Endothelial cell (in vitro differentiated cells): ENCODE measurements at regions not wholly inside any gene's neighbourhood (a gene's known extent, or its start where the extent isn't known, plus 50 kb on each side); places are given as distances from the start of the nearest gene placed in this dataset.
"Not testable (repeated sequence)": the region's sequence is repeated elsewhere in the genome, so short reads cannot be mapped to it uniquely, and the experiment has no call there.

Experiments used
- DNase-seq: peaks from one replicate; pipeline ENCODE4 v3.0.0; 2021; ENCODE audit warnings: low spot score
- H3K27ac Mint-ChIP-seq: one replicate; pipeline ENCODE4 v1.8.0; 2021; ENCODE audit warnings: mixed read lengths, inconsistent platforms; ENCODE audit not compliant: unreplicated experiment
- H3K27me3 Mint-ChIP-seq: one replicate; pipeline ENCODE4 v1.8.0; 2021; ENCODE audit warnings: mild to moderate bottlenecking, moderate library complexity, mixed read lengths, inconsistent platforms; ENCODE audit not compliant: unreplicated experiment
- H3K36me3 Mint-ChIP-seq: one replicate; pipeline ENCODE4 v1.8.0; 2021; ENCODE audit warnings: mild to moderate bottlenecking, low read depth, mixed read lengths, inconsistent platforms; ENCODE audit not compliant: unreplicated experiment
- H3K4me1 Mint-ChIP-seq: one replicate; pipeline ENCODE4 v1.8.0; 2021; ENCODE audit warnings: mild to moderate bottlenecking, mixed read lengths, inconsistent platforms; ENCODE audit not compliant: unreplicated experiment
- H3K4me3 Mint-ChIP-seq: one replicate; pipeline ENCODE4 v1.8.0; 2021; ENCODE audit warnings: mild to moderate bottlenecking, mixed read lengths, inconsistent platforms; ENCODE audit not compliant: unreplicated experiment
- H3K9me3 Mint-ChIP-seq: one replicate; pipeline ENCODE4 v1.8.0; 2021; ENCODE audit warnings: mixed read lengths, inconsistent platforms; ENCODE audit not compliant: unreplicated experiment
- TF ChIP-seq, protein P1 (sequence below): fragments of 200-600 bp; sonication (generic); IDR thresholded peaks from one replicate; pipeline ENCODE4 v1.5.0; 2021; ENCODE audit warnings: antibody characterized with exemption; ENCODE audit not compliant: unreplicated experiment

DNA sequence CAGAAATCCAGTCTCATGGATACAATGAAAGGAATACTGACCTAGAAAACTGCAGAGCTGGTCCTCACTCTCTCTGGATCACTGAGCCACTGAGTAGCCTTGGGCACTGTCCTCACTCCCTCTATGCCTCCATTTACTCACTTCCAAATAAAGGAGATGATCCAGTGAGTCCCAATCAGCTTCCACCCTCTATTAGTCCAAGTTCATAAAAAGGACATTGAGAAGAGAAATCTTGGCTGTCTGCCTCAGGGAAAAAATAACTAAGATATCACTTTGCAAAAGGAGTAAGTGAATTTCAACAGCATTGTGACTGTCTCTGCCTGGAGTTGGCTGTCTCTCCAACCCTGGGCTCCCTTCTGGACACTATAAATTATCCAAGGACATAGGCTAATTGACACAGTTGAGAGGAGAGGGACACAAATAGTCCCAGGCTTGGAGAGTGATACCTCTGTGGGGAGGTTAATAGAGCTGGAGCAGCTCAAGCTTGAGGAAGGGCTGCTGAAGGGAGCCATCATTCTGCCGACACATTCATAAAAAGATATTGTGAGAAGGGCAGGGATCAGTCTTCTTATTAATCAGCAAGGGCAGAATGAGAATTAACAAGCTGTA lies 572.3 kb downstream of the RAB28 start:
- no peaks in the 10 kb centered on the region for H3K9me3 Mint-ChIP-seq
- H3K4me3 Mint-ChIP-seq = no peak overlapping the region
- no peak overlapping the region for H3K27ac Mint-ChIP-seq
- no peak for DNase-seq
- H3K36me3 Mint-ChIP-seq = no peaks in the 10 kb centered on the region
- no peaks in the 10 kb centered on the region for H3K27me3 Mint-ChIP-seq
- TF ChIP-seq, protein P1, sequence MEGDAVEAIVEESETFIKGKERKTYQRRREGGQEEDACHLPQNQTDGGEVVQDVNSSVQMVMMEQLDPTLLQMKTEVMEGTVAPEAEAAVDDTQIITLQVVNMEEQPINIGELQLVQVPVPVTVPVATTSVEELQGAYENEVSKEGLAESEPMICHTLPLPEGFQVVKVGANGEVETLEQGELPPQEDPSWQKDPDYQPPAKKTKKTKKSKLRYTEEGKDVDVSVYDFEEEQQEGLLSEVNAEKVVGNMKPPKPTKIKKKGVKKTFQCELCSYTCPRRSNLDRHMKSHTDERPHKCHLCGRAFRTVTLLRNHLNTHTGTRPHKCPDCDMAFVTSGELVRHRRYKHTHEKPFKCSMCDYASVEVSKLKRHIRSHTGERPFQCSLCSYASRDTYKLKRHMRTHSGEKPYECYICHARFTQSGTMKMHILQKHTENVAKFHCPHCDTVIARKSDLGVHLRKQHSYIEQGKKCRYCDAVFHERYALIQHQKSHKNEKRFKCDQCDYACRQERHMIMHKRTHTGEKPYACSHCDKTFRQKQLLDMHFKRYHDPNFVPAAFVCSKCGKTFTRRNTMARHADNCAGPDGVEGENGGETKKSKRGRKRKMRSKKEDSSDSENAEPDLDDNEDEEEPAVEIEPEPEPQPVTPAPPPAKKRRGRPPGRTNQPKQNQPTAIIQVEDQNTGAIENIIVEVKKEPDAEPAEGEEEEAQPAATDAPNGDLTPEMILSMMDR = no peak
- no peaks in the 10 kb centered on the region for H3K4me1 Mint-ChIP-seq

DNA sequence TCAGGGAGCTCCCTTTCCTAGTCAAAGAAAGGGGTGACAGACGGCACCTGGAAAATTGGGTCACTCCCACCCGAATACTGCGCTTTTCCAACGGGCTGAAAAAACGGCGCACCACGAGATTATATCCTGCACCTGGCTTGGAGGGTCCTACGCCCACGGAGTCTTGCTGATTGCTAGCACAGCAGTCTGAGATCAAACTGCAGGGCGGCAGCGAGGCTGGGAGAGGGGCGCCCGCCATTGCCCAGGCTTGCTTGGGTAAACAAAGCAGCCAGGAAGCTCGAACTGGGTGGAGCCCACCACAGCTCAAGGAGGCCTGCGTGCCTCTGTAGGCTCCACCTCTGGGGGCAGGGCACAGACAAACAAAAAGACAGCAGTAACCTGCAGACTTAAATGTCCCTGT lies 580.5 kb downstream of the RAB28 start:
- not testable (repeated sequence) for H3K27me3 Mint-ChIP-seq, H3K27ac Mint-ChIP-seq

DNA sequence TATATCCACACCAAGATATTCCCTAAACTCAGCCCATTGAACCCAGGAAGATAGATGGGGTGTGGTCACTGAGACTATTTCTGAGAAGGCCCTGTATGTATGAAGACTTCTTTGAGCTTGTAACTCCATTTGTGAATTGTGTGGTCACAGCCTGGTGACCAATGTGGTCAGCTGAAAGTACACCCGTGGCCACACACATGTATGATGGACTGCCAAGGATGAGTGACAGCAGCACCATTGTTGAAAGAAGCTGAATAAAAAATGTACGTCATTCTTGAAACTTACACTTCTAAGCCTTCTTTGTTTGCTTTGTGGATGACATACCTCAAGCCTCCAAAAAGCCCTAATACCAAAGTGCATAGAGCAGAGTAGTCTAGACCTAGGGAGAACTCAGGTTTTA lies 581.4 kb downstream of the RAB28 start:
- Mint-ChIP-seq H3K27ac (no peak overlapping the region), H3K9me3 (no peaks in the 10 kb centered on the region), H3K4me3 (no peak overlapping the region), H3K27me3 (no peaks in the 10 kb centered on the region), H3K36me3 (no peaks in the 10 kb centered on the region), H3K4me1 (peaks cover 7% of the 10 kb centered on the region)
- no peak for DNase-seq
- TF ChIP-seq, protein P1 = no peak

More for the DNA sequence above, 580.5 kb downstream of the RAB28 start:
- not testable (repeated sequence) for H3K9me3 Mint-ChIP-seq, H3K36me3 Mint-ChIP-seq, H3K4me1 Mint-ChIP-seq, DNase-seq, H3K4me3 Mint-ChIP-seq

DNA sequence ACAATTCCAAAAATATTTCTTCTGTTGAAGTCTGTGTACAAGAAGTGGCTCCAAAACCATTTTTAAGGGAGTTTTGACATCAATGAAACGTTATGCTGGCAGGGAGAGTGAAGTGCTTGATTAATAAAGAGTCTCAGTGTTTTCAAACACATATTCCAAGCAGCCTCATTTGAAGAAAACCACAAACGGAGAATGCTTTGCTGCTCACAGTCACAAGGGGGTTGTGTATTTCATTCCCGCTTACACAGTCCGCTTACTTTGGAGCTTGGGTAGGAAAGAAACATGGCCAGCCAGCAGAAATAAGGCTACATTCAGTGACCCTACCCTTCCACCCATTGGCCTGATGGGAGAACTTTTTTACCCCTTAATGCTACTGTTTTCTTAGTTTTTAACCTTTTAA lies 586.2 kb downstream of the RAB28 start:
- no peak overlapping the region for H3K4me3 Mint-ChIP-seq
- no peaks in the 10 kb centered on the region for H3K9me3 Mint-ChIP-seq
- peaks cover 7% of the 10 kb centered on the region for H3K4me1 Mint-ChIP-seq
- peaks cover 2% of the 10 kb centered on the region for H3K27me3 Mint-ChIP-seq
- no peak for DNase-seq
- no peak overlapping the region for H3K27ac Mint-ChIP-seq
- TF ChIP-seq, protein P1 = no peak
- H3K36me3 Mint-ChIP-seq = no peaks in the 10 kb centered on the region

DNA sequence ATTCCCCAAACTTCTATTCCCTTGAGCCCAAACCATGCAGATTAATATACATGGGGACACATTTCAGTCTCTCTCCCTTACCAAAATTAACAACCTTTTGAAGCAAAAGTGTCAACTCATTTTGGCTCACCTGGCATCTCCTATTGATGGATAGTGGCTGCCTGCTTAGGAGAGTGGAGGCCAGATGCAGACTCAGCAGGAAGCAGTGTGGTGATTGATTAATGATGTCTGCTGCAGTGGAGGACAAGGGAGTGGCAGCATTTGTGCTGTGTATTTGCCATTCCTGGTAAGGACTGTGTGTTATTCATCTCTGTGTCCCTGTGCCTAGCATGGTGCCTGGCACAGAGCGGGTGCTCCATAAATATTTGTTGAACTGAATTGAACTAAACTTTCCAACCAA lies 590.1 kb downstream of the RAB28 start:
- Mint-ChIP-seq H3K9me3 (no peaks in the 10 kb centered on the region), H3K4me1 (no peaks in the 10 kb centered on the region), H3K4me3 (no peak overlapping the region), H3K27me3 (peaks cover 2% of the 10 kb centered on the region), H3K27ac (no peak overlapping the region), H3K36me3 (no peaks in the 10 kb centered on the region)
- no peak for DNase-seq
- TF ChIP-seq, protein P1 = no peak
